ENCODE measurements at regions not wholly inside any gene's neighbourhood (a gene's known extent, or its start where the extent isn't known, plus 50 kb on each side); places are given as distances from the start of the nearest gene placed in this dataset.

DNA sequence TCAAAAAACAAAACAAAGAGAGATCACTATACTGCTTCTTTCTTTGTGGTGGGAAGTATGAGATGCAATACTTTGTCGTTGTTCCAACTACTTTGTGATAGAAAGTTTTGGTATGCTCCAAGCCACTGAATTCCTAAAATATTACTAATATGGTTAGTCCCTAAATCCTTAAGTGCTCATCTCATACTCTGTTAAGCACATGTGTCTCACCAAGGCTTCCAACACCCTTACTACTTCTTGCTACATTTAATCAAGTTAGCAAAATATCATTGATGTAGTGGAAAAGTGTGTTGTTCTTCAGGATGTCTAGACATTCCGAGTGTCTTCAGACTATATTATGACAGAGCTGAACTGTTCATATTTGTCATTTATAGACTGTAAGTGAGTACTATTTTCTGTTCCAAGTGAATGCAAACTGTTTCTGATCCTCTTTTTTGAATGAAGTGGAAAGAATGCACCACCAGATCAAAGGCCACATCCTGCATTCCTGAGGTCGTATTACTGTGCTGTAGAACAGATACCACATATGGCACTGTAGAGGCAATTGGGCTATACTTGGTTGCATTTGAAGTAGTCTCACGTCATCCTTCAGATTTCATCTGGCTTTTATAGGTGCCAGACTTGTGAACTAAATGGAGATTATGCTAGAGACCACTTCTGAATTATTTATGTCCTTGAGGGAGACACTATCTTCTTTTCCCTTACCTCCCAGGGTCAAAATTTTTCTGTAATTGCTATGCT lies 298.4 kb upstream of the ZNF521 start:
- Histone ChIP-seq H3K4me2 (ENCODE audit: insufficient read depth, low read length) (no peak overlapping the region), H3K79me2 (ENCODE audit: insufficient read depth, low read length) (no peaks in the 10 kb centered on the region), H3K27ac (ENCODE audit: low read length) (no peak overlapping the region), H3K9me3 (ENCODE audit: insufficient read depth, low read length, severe bottlenecking) (no peaks in the 10 kb centered on the region), H3K4me3 (ENCODE audit: low read depth in 1 of 2, low read length in 2 of 2) (no peak overlapping the region), H2AFZ (ENCODE audit: low read depth, low read length) (no peak overlapping the region), H3K27me3 (ENCODE audit: insufficient read depth, low read length, poor library complexity) (no peaks in the 10 kb centered on the region), H3K4me1 (ENCODE audit: insufficient read depth, low read length) (no peaks in the 10 kb centered on the region), H4K20me1 (ENCODE audit: insufficient read depth, low read length) (no peaks in the 10 kb centered on the region), H3K9ac (ENCODE audit: low read depth, low read length) (no peak overlapping the region), H3K36me3 (ENCODE audit: insufficient read depth, low read length) (no peaks in the 10 kb centered on the region)
- DNase-seq = no peak
- no peak for TF ChIP-seq EZH2 (IDR thresholded peaks at IDR 0.05; ENCODE audit: borderline replicate concordance, low read depth, low read length, severe bottlenecking)
- TF ChIP-seq, protein P1, sequence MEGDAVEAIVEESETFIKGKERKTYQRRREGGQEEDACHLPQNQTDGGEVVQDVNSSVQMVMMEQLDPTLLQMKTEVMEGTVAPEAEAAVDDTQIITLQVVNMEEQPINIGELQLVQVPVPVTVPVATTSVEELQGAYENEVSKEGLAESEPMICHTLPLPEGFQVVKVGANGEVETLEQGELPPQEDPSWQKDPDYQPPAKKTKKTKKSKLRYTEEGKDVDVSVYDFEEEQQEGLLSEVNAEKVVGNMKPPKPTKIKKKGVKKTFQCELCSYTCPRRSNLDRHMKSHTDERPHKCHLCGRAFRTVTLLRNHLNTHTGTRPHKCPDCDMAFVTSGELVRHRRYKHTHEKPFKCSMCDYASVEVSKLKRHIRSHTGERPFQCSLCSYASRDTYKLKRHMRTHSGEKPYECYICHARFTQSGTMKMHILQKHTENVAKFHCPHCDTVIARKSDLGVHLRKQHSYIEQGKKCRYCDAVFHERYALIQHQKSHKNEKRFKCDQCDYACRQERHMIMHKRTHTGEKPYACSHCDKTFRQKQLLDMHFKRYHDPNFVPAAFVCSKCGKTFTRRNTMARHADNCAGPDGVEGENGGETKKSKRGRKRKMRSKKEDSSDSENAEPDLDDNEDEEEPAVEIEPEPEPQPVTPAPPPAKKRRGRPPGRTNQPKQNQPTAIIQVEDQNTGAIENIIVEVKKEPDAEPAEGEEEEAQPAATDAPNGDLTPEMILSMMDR (IDR thresholded peaks at IDR 0.05; ENCODE audit: borderline replicate concordance, extremely low read depth, low read length, poor library complexity, severe bottlenecking) = no peak
- ATAC-seq (ENCODE audit: insufficient read depth, low read depth) = no peak

DNA sequence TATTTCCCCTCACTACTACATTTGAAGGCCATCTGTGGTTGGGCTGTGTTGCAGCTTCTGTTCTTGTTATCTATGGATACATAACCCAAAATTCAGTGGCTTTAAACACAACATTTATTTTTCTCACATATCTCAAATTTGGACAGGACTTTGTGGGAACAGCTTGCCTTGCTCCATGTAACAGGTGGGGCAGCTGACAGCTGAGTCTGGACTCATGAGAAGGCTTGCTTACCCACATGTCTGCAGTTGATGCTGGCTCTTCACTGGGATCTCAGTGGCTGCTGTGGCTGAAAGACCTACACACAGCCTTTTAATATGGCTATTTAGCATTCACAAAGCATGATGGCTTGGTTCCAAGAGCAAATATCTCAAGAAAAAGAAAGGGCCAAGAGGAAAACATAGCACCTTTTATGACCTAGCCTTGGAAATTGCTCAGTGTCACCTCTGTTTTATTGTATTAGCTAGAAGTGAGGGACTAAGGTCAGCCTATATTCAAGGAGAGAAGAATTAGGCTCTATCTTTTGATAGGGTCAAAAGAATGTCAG lies 296.8 kb upstream of the ZNF521 start:
- no peaks in the 10 kb centered on the region for H3K9me3 ChIP-seq (ENCODE audit: insufficient read depth, low read length, severe bottlenecking)
- H3K36me3 ChIP-seq (ENCODE audit: insufficient read depth, low read length) = no peaks in the 10 kb centered on the region
- H3K27ac ChIP-seq (ENCODE audit: low read length) = no peak overlapping the region
- no peaks in the 10 kb centered on the region for H3K27me3 ChIP-seq (ENCODE audit: insufficient read depth, low read length, poor library complexity)
- DNase-seq = no peak
- TF ChIP-seq EZH2 (IDR thresholded peaks at IDR 0.05; ENCODE audit: borderline replicate concordance, low read depth, low read length, severe bottlenecking) = no peak
- TF ChIP-seq, protein P1 (IDR thresholded peaks at IDR 0.05; ENCODE audit: borderline replicate concordance, extremely low read depth, low read length, poor library complexity, severe bottlenecking) = no peak
- H3K4me1 ChIP-seq (ENCODE audit: insufficient read depth, low read length) = no peaks in the 10 kb centered on the region
- no peak overlapping the region for H2AFZ ChIP-seq (ENCODE audit: low read depth, low read length)
- no peak for ATAC-seq (ENCODE audit: insufficient read depth, low read depth)
- no peaks in the 10 kb centered on the region for H3K79me2 ChIP-seq (ENCODE audit: insufficient read depth, low read length)
- H4K20me1 ChIP-seq (ENCODE audit: insufficient read depth, low read length) = no peaks in the 10 kb centered on the region
- no peak overlapping the region for H3K4me3 ChIP-seq (ENCODE audit: low read depth in 1 of 2, low read length in 2 of 2)
- H3K4me2 ChIP-seq (ENCODE audit: insufficient read depth, low read length) = no peak overlapping the region
- no peak overlapping the region for H3K9ac ChIP-seq (ENCODE audit: low read depth, low read length)

DNA sequence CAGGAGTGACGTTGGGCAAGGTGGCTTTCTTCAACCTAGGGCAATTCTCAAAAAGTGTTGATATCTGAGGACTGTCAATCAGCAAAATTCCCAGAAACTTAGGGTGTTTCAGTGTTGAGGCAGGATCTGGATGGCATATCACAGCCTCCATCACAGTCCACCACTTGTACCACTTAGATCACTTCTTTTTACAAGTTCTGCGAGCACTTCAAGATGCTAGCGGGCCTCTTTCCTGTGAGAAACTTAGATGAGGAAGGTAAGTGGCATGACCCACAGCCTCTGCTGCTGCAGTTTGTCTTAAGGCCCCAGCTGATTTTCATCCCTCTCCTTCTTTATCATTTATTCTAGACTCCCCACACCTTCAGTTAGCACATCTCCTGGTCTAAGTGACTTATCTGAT lies 295.4 kb upstream of the ZNF521 start:
- Histone ChIP-seq H3K4me2 (ENCODE audit: insufficient read depth, low read length) (no peak overlapping the region), H3K36me3 (ENCODE audit: insufficient read depth, low read length) (no peaks in the 10 kb centered on the region)
- no peak for DNase-seq

More for the DNA sequence above, 295.4 kb upstream of the ZNF521 start:
- no peaks in the 10 kb centered on the region for H3K4me1 ChIP-seq (ENCODE audit: insufficient read depth, low read length)
- no peak overlapping the region for H3K4me3 ChIP-seq (ENCODE audit: low read depth in 1 of 2, low read length in 2 of 2)
- ATAC-seq (ENCODE audit: insufficient read depth, low read depth) = no peak
- H3K9me3 ChIP-seq (ENCODE audit: insufficient read depth, low read length, severe bottlenecking) = no peaks in the 10 kb centered on the region
- H3K27ac ChIP-seq (ENCODE audit: low read length) = no peak overlapping the region
- H3K9ac ChIP-seq (ENCODE audit: low read depth, low read length) = no peak overlapping the region
- H4K20me1 ChIP-seq (ENCODE audit: insufficient read depth, low read length) = no peaks in the 10 kb centered on the region
- TF ChIP-seq, protein P1 (IDR thresholded peaks at IDR 0.05; ENCODE audit: borderline replicate concordance, extremely low read depth, low read length, poor library complexity, severe bottlenecking) = no peak
- TF ChIP-seq EZH2 (IDR thresholded peaks at IDR 0.05; ENCODE audit: borderline replicate concordance, low read depth, low read length, severe bottlenecking) = no peak
- no peak overlapping the region for H2AFZ ChIP-seq (ENCODE audit: low read depth, low read length)
- no peaks in the 10 kb centered on the region for H3K27me3 ChIP-seq (ENCODE audit: insufficient read depth, low read length, poor library complexity)
- no peaks in the 10 kb centered on the region for H3K79me2 ChIP-seq (ENCODE audit: insufficient read depth, low read length)
